Mammary epithelial cell (primary cell): ENCODE measurements at regions not wholly inside any gene's neighbourhood (a gene's known extent, or its start where the extent isn't known, plus 50 kb on each side); places are given as distances from the start of the nearest gene placed in this dataset.

ENCODE experiments used
- CTCF ChIP-seq, 2 donors: IDR thresholded peaks in 1 of 2; conservative IDR thresholded peaks in 1 of 2; 2 replicates each; pipeline ENCODE4 v1.5.1; 2011 to 2012; ENCODE audit warnings: inconsistent platforms in 2 of 2, low read length in 2 of 2, mild to moderate bottlenecking in 2 of 2, control low read depth in 1 of 2, low read depth in 1 of 2; ENCODE audit not compliant: insufficient read depth in 1 of 2; ENCODE audit errors: extremely low read depth in 1 of 2
- EZH2 ChIP-seq: IDR thresholded peaks from 2 replicates; pipeline ENCODE4 v1.6.1; 2012; ENCODE audit warnings: low read length, inconsistent platforms, borderline replicate concordance

GRCh38 chr12:68497702-68498101 lies 113.0 kb upstream of the RAP1B start:
- TF ChIP-seq CTCF (conservative IDR thresholded peaks at IDR 0.05 in 1 of 2, IDR thresholded peaks at IDR 0.05 in 1 of 2; ENCODE audit: extremely low read depth in 1 of 2, insufficient read depth in 1 of 2, low read depth in 1 of 2, low read length in 2 of 2) (no peak), EZH2 (no peak)
